Hepatocyte (in vitro differentiated cells): ENCODE measurements at regions not wholly inside any gene's neighbourhood (a gene's known extent, or its start where the extent isn't known, plus 50 kb on each side); places are given as distances from the start of the nearest gene placed in this dataset.

Experiments
- DNase-seq: peaks from one replicate; pipeline ENCODE4 v3.0.0-alpha.2; 2016; ENCODE audit warnings: low spot score
- H2AFZ ChIP-seq: fragments of 200-600 bp; sonication (generic); 2 replicates; pipeline ENCODE4 v1.6.0; 2016; ENCODE audit warnings: antibody characterized with exemption, mild to moderate bottlenecking
- H3K27ac ChIP-seq: fragments of 200-600 bp; sonication (generic); 2 replicates; pipeline ENCODE4 v1.5.1; 2016; ENCODE audit warnings: mild to moderate bottlenecking
- H3K27me3 ChIP-seq: fragments of 200-600 bp; sonication (generic); 2 replicates; pipeline ENCODE4 v1.6.1; 2016
- H3K36me3 ChIP-seq: fragments of 200-600 bp; sonication (generic); replicated peaks from 2 replicates; pipeline ENCODE4 v1.5.1; 2016; ENCODE audit warnings: low read depth; ENCODE audit not compliant: insufficient read depth
- H3K4me1 ChIP-seq: fragments of 200-600 bp; sonication (generic); 2 replicates; pipeline ENCODE4 v1.5.1; 2016; ENCODE audit warnings: mild to moderate bottlenecking, moderate library complexity; ENCODE audit not compliant: insufficient read depth
- H3K4me2 ChIP-seq: fragments of 200-600 bp; sonication (generic); 2 replicates; pipeline ENCODE4 v1.6.0; 2016
- H3K4me3 ChIP-seq: fragments of 200-600 bp; sonication (generic); 2 replicates; pipeline ENCODE4 v1.5.1; 2016; ENCODE audit warnings: mild to moderate bottlenecking
- H3K79me2 ChIP-seq: fragments of 200-600 bp; sonication (generic); 2 replicates; pipeline ENCODE4 v1.6.0; 2017; ENCODE audit warnings: mild to moderate bottlenecking
- H3K9me2 ChIP-seq: fragments of 200-600 bp; sonication (generic); replicated peaks from 2 replicates; pipeline ENCODE4 v1.6.0; 2017; ENCODE audit warnings: mild to moderate bottlenecking; ENCODE audit not compliant: insufficient read depth
- H3K9me3 ChIP-seq: fragments of 200-600 bp; sonication (generic); 2 replicates; pipeline ENCODE4 v1.5.1; 2016; ENCODE audit warnings: low read depth, mild to moderate bottlenecking
- H4K20me1 ChIP-seq: fragments of 200-600 bp; sonication (generic); 2 replicates; pipeline ENCODE4 v1.6.0; 2016; ENCODE audit warnings: mild to moderate bottlenecking; ENCODE audit not compliant: insufficient read depth, poor library complexity, severe bottlenecking
- CTCF ChIP-seq: fragments of 200-600 bp; sonication (generic); IDR thresholded peaks from 2 replicates; pipeline ENCODE4 v1.5.1; 2016; ENCODE audit warnings: antibody characterized with exemption, mild to moderate bottlenecking; ENCODE audit not compliant: poor library complexity
- EZH2 ChIP-seq: fragments of 200-600 bp; sonication (generic); IDR thresholded peaks from 2 replicates; pipeline ENCODE4 v1.6.1; 2016; ENCODE audit warnings: antibody characterized with exemption, mild to moderate bottlenecking, borderline replicate concordance
- EZH2phosphoT487 ChIP-seq: fragments of 200-600 bp; sonication (generic); IDR thresholded peaks from one replicate; pipeline ENCODE4 v1.6.1; 2018; ENCODE audit warnings: antibody characterized with exemption, mild to moderate bottlenecking, low read depth, moderate library complexity; ENCODE audit not compliant: unreplicated experiment, severe bottlenecking
- WGBS: methylation state at CpG from one replicate; pipeline ENCODE4 v1.1.6; 2016; ENCODE audit warnings: low lambda C conversion rate; ENCODE audit errors: missing lambda C conversion rate; 5-methylcytosine and 5-hydroxymethylcytosine counted together

GRCh38 chr18:78893281-78894032 lies 86.2 kb upstream of the SALL3 start:
- no peak for DNase-seq
- no peak for TF ChIP-seq EZH2phosphoT487
- no peak for TF ChIP-seq CTCF
- no peak for TF ChIP-seq EZH2
- 78% methylated on average over 27 of the region's 27 CpGs for WGBS

GRCh38 chr18:78894033-78894305 lies 85.6 kb upstream of the SALL3 start:
- Histone ChIP-seq H3K27ac (no peak overlapping the region), H3K9me3 (peaks cover 6% of the 10 kb centered on the region), H3K36me3 (no peaks in the 10 kb centered on the region), H3K4me2 (no peak overlapping the region), H3K4me1 (no peaks in the 10 kb centered on the region), H3K9me2 (no peaks in the 10 kb centered on the region), H4K20me1 (no peaks in the 10 kb centered on the region), H2AFZ (no peak overlapping the region), H3K79me2 (no peaks in the 10 kb centered on the region), H3K27me3 (no peaks in the 10 kb centered on the region), H3K4me3 (no peak overlapping the region)
- TF ChIP-seq CTCF: no peak
- no peak for TF ChIP-seq EZH2phosphoT487
- no peak for TF ChIP-seq EZH2
- WGBS: 86% methylated on average over 9 of the region's 9 CpGs
- DNase-seq: no peak

More at GRCh38 chr18:78893281-78894032, 86.2 kb upstream of the SALL3 start:
- no peaks in the 10 kb centered on the region for H3K36me3 ChIP-seq
- H3K4me3 ChIP-seq: no peak overlapping the region
- no peaks in the 10 kb centered on the region for H3K9me2 ChIP-seq
- H4K20me1 ChIP-seq: no peaks in the 10 kb centered on the region
- no peaks in the 10 kb centered on the region for H3K27me3 ChIP-seq
- H3K4me1 ChIP-seq: no peaks in the 10 kb centered on the region
- no peak overlapping the region for H3K27ac ChIP-seq
- H3K4me2 ChIP-seq: no peak overlapping the region
- peaks cover 8% of the 10 kb centered on the region for H3K9me3 ChIP-seq
- H2AFZ ChIP-seq: no peak overlapping the region
- no peaks in the 10 kb centered on the region for H3K79me2 ChIP-seq

- Histone ChIP-seq H3K79me2 (no peaks in the 10 kb centered on the region), H3K9me2 (no peaks in the 10 kb centered on the region), H3K9me3 (no peaks in the 10 kb centered on the region), H2AFZ (no peak overlapping the region), H3K4me3 (no peak overlapping the region), H3K36me3 (no peaks in the 10 kb centered on the region), H3K27me3 (no peaks in the 10 kb centered on the region), H3K27ac (no peak overlapping the region), H3K4me1 (no peaks in the 10 kb centered on the region), H4K20me1 (no peaks in the 10 kb centered on the region), H3K4me2 (no peak overlapping the region)
- WGBS: 89% methylated on average over 21 of the region's 22 CpGs
- no peak for DNase-seq
- TF ChIP-seq EZH2 (no peak), CTCF (no peak), EZH2phosphoT487 (no peak)
These were observed 84.2 kb upstream of the SALL3 start for GRCh38 chr18:78895207-78896001.
